Tibial artery (tissue), 4 donors: ENCODE measurements at regions not wholly inside any gene's neighbourhood (a gene's known extent, or its start where the extent isn't known, plus 50 kb on each side); places are given as distances from the start of the nearest gene placed in this dataset.

Experiments
- DNase-seq, 2 donors: peaks; one replicate each; pipeline ENCODE4 v3.0.0-alpha.2; 2019
- H3K27ac ChIP-seq, 2 donors: fragments of 200-600 bp; sonication (generic) in 1 of 2; 1 replicate in 1 of 2; 2 replicates in 1 of 2; pipeline ENCODE4 v1.5.1; 2018 to 2019; ENCODE audit warnings: mild to moderate bottlenecking in 1 of 2
- H3K27me3 ChIP-seq, 2 donors: fragments of 200-600 bp; sonication (generic) in 1 of 2; one replicate each; pipeline versions ENCODE4 v1.5.1 to v1.6.0; 2016 to 2019
- H3K36me3 ChIP-seq, 3 donors: fragments of 200-600 bp; sonication (generic) in 2 of 3; one replicate each; pipeline ENCODE4 v1.5.1; 2016 to 2019; ENCODE audit warnings: mild to moderate bottlenecking in 2 of 3
- H3K4me1 ChIP-seq, 4 donors: fragments of 200-600 bp; sonication (generic) in 2 of 4; 1 replicate in 3 of 4; 2 replicates in 1 of 4; pipeline ENCODE4 v1.5.1; 2016 to 2019
- H3K4me3 ChIP-seq, 2 donors: fragments of 200-600 bp; sonication (generic) in 1 of 2; 1 replicate in 1 of 2; 2 replicates in 1 of 2; pipeline ENCODE4 v1.5.1; 2018 to 2019; ENCODE audit warnings: mild to moderate bottlenecking in 2 of 2
- H3K9me3 ChIP-seq, 3 donors: fragments of 200-600 bp; sonication (generic) in 1 of 3; one replicate each; pipeline ENCODE4 v1.5.1; 2016 to 2019
- intact Hi-C: fragments of 100-400 bp; cut with DNase I; formaldehyde crosslinking; loops from one replicate; pipeline ENCODE4 v1.15.0; 2023; ENCODE audit warnings: low total_unique reads
- TF ChIP-seq, protein P1 (sequence below), 2 experiments: fragments of 200-600 bp in 1 of 2; fragments of 450-650 bp in 1 of 2; IDR thresholded peaks; one replicate each; pipeline ENCODE4 v1.5.1; 2017 to 2019; ENCODE audit warnings: antibody characterized with exemption in 2 of 2, mild to moderate bottlenecking in 1 of 2, moderate library complexity in 1 of 2

DNA sequence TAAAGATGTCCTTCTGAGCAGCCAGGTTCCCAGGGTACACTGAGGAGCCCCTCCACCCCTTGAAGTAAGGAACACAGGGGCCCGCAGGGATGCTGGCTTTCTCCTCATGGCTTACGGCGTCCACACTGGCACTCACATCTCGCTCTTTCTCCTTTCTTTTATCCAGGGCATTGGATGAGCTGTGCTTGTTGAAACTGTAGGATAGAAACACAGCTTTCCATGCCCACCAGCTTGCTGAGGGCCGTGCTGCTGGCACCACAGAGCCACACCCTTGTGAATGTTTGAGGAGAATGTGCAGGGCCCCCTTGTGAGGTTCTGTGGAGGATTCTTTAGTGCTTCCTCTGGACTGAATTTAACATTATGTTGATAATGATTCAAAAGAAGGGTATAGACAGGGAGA, 51.7 kb upstream of the B3GAT1 start:
- Histone ChIP-seq H3K27ac (no peak overlapping the region), H3K27me3 (peaks cover 0 to 29% of the 10 kb centered on the region in 2 donors), H3K4me1 (no peaks in the 10 kb centered on the region), H3K36me3 (no peaks in the 10 kb centered on the region), H3K9me3 (no peaks in the 10 kb centered on the region), H3K4me3 (no peak overlapping the region)
- intact Hi-C loops, result no loop called here
- TF ChIP-seq, protein P1, sequence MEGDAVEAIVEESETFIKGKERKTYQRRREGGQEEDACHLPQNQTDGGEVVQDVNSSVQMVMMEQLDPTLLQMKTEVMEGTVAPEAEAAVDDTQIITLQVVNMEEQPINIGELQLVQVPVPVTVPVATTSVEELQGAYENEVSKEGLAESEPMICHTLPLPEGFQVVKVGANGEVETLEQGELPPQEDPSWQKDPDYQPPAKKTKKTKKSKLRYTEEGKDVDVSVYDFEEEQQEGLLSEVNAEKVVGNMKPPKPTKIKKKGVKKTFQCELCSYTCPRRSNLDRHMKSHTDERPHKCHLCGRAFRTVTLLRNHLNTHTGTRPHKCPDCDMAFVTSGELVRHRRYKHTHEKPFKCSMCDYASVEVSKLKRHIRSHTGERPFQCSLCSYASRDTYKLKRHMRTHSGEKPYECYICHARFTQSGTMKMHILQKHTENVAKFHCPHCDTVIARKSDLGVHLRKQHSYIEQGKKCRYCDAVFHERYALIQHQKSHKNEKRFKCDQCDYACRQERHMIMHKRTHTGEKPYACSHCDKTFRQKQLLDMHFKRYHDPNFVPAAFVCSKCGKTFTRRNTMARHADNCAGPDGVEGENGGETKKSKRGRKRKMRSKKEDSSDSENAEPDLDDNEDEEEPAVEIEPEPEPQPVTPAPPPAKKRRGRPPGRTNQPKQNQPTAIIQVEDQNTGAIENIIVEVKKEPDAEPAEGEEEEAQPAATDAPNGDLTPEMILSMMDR (IDR thresholded peaks at IDR 0.05), result no peak
- no peak for DNase-seq
